ENCODE measurements at regions not wholly inside any gene's neighbourhood (a gene's known extent, or its start where the extent isn't known, plus 50 kb on each side); places are given as distances from the start of the nearest gene placed in this dataset.

DNA sequence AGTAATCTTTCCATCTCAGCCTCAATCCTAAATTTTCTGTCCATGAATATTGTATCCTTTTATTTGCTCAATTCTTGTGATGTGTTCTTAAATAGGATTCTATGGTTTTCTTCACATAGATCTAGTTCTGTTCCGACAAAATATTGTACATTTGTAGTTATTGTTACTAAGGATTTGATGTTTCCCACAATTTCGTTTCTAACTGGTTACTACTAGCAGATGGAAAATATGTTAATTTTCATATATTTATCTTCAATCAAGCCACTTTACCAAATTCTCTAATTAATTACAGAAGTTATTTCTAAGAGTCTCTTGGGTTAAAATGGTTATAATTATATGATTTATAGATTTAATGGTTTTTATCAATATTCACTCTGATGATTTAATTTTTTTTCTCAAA lies 60.3 kb downstream of the SEC61B start:
- ChIA-PET CTCF (no interaction called here), POLR2A (no interaction called here)
- no peak for TF ChIP-seq CTCF (IDR thresholded peaks at IDR 0.05; ENCODE audit: control extremely low read depth, extremely low read depth, low read depth, missing control alignments)
- no peak for DNase-seq (ENCODE audit: extremely low spot score)

DNA sequence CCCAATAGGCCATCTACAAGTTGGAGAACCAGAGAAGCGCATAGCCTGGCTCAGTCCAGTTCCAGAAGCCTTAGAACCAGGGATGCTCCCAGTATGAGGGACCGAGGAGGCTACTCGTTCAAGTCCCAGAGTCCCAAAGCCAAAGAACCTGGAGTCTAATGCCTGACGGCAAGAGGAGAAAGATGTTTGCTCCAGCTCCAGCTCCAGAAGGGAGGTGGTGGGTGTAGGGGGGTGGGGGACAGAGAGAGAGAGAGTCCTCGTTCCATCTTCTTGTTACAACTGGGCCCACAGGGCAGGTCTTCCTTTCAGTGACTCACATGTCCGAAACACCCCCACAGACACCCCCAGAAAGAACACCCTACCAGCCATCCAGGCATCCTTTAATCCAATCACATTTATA lies 63.9 kb downstream of the SEC61B start:
- ChIA-PET CTCF (interaction anchor here (1.2 to 3.5 kb wide), 2 partner anchors 10 to 53 kb away, joined by 3 to 12 read pairs; no protein-coding TSS in a partner anchor), POLR2A (no interaction called here)
- DNase-seq (ENCODE audit: extremely low spot score), result no peak
- TF ChIP-seq CTCF (IDR thresholded peaks at IDR 0.05; ENCODE audit: control extremely low read depth, extremely low read depth, low read depth, missing control alignments), result no peak

DNA sequence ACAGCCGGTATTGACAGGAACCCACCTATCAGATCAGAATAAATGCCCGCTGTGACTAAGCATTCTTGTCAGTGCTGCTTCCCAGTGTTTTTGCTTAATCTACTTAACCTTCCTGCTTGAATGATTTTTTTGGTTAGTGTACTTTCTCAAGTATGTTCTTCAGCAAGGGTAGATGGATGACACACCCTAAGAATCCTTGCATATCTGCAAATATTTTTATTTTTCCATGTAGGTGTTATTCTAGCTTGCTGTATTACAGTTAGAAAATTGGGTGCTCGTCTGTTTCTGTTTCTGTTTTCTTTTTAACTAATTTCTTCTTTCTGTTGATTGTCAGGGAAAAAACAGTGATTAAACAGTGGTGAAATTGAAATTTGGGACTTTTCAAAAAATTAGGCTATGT lies 64.5 kb downstream of the SEC61B start:
- POLR2A ChIA-PET, result no interaction called here
- no peak for TF ChIP-seq CTCF (IDR thresholded peaks at IDR 0.05; ENCODE audit: control extremely low read depth, extremely low read depth, low read depth, missing control alignments)
- no peak for DNase-seq (ENCODE audit: extremely low spot score)

DNA sequence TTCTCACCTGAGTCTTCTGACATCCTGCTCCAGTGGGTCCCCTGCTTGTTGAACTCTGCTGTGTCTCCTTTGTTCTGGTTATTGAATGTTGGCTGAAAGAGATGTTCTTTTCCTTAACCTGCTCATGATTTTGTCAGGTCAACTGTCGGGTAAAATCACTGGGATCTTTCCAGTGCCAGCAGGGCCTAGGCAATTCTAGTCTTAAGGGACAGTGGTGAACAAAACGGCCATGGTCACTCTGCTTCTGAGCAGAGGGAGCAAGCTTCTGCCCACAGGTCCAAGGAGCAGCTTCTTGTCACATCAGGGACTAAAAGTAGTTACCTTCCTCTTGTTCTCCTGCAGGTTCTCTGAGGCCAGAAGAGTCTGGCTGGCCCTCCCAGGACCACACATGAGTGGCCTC lies 65.6 kb downstream of the SEC61B start:
- TF ChIP-seq CTCF (IDR thresholded peaks at IDR 0.05; ENCODE audit: control extremely low read depth, extremely low read depth, low read depth, missing control alignments), result no peak
- ChIA-PET POLR2A (no interaction called here), CTCF (interaction anchor here (0.8 to 3.5 kb wide), 6 partner anchors 9 to 103 kb away, joined by 3 to 12 read pairs (median 5); no protein-coding TSS in a partner anchor)
- DNase-seq (ENCODE audit: extremely low spot score), result no peak

More for the DNA sequence above, 64.5 kb downstream of the SEC61B start:
- CTCF ChIA-PET, result interaction anchor here (0.9 to 3.5 kb wide), 5 partner anchors 10 to 102 kb away, joined by 3 to 12 read pairs (median 5); no protein-coding TSS in a partner anchor

- ChIA-PET POLR2A (no interaction called here), CTCF (interaction anchor here (0.8 to 3.5 kb wide), 2 partner anchors 8 to 9 kb away, joined by 3 to 12 read pairs; no protein-coding TSS in a partner anchor)
- no peak for DNase-seq (ENCODE audit: extremely low spot score)
- TF ChIP-seq CTCF (IDR thresholded peaks at IDR 0.05; ENCODE audit: control extremely low read depth, extremely low read depth, low read depth, missing control alignments), result no peak
Observed at GRCh38 chr9:99288830-99289229, 66.7 kb downstream of the SEC61B start.

GRCh38 chr9:99294850-99295461 lies 72.9 kb downstream of the SEC61B start:
- no peak for TF ChIP-seq CTCF (IDR thresholded peaks at IDR 0.05; ENCODE audit: control extremely low read depth, extremely low read depth, low read depth, missing control alignments)
- DNase-seq (ENCODE audit: extremely low spot score), result no peak
- POLR2A ChIA-PET, result no interaction called here
- CTCF ChIA-PET, result interaction anchor here (0.9 to 2.2 kb wide), 2 partner anchors 11 to 16 kb away, joined by 3 to 4 read pairs; no protein-coding TSS in a partner anchor
